Parathyroid adenoma (tissue), 2 donors: ENCODE measurements at regions not wholly inside any gene's neighbourhood (a gene's known extent, or its start where the extent isn't known, plus 50 kb on each side); places are given as distances from the start of the nearest gene placed in this dataset.
"Not testable (repeated sequence)": the region's sequence is repeated elsewhere in the genome, so short reads cannot be mapped to it uniquely, and the experiment has no call there.

ENCODE experiments used
- H2AFZ ChIP-seq: fragments of 300-600 bp; sonication (generic); one replicate; pipeline ENCODE4 v1.7.0; 2017; ENCODE audit warnings: antibody characterized with exemption, mild to moderate bottlenecking
- H3K27ac ChIP-seq: fragments of 300-600 bp; sonication (generic); one replicate; pipeline ENCODE4 v1.7.0; 2017
- H3K27me3 ChIP-seq: fragments of 300-600 bp; sonication (generic); one replicate; pipeline ENCODE4 v1.7.0; 2017; ENCODE audit warnings: low read length; ENCODE audit not compliant: control insufficient read depth, insufficient read depth
- H3K36me3 ChIP-seq: fragments of 300-600 bp; sonication (generic); one replicate; pipeline ENCODE4 v1.7.0; 2017; ENCODE audit warnings: low read length; ENCODE audit not compliant: control insufficient read depth, insufficient read depth
- H3K4me1 ChIP-seq: fragments of 300-600 bp; sonication (generic); one replicate; pipeline ENCODE4 v1.7.0; 2017; ENCODE audit warnings: control low read depth
- H3K4me2 ChIP-seq: fragments of 300-600 bp; sonication (generic); one replicate; pipeline ENCODE4 v1.7.0; 2017; ENCODE audit warnings: low read length
- H3K4me3 ChIP-seq: fragments of 300-600 bp; sonication (generic); one replicate; pipeline ENCODE4 v1.7.0; 2017; ENCODE audit warnings: low read depth, low read length
- H3K79me2 ChIP-seq: fragments of 300-600 bp; sonication (generic); one replicate; pipeline ENCODE4 v1.7.0; 2017; ENCODE audit warnings: control low read depth
- H3K9ac ChIP-seq: fragments of 300-600 bp; sonication (generic); one replicate; pipeline ENCODE4 v1.7.0; 2017; ENCODE audit warnings: mild to moderate bottlenecking
- H3K9me3 ChIP-seq: fragments of 300-600 bp; sonication (generic); one replicate; pipeline ENCODE4 v1.7.0; 2017; ENCODE audit warnings: low read length; ENCODE audit not compliant: control insufficient read depth
- CTCF ChIP-seq: fragments of 300-600 bp; sonication (generic); IDR thresholded peaks from one replicate; pipeline ENCODE4 v1.7.0; 2017; ENCODE audit warnings: antibody characterized with exemption, mild to moderate bottlenecking
- donor health status: primary hyperparathyroidism.

GRCh38 chr5:109630093-109630492, 59.6 kb upstream of the MAN2A1 start:
- no peak overlapping the region for H3K9ac ChIP-seq

GRCh38 chr5:109628591-109628990, 61.1 kb upstream of the MAN2A1 start:
- H3K4me2 ChIP-seq = no peak overlapping the region
- no peak for TF ChIP-seq CTCF
- no peak overlapping the region for H3K9ac ChIP-seq
- no peaks in the 10 kb centered on the region for H3K4me1 ChIP-seq
- no peak overlapping the region for H2AFZ ChIP-seq
- no peaks in the 10 kb centered on the region for H3K9me3 ChIP-seq
- H3K27me3 ChIP-seq = no peaks in the 10 kb centered on the region
- H3K36me3 ChIP-seq = no peaks in the 10 kb centered on the region
- no peaks in the 10 kb centered on the region for H3K79me2 ChIP-seq
- no peak overlapping the region for H3K27ac ChIP-seq
- H3K4me3 ChIP-seq = no peak overlapping the region

More at GRCh38 chr5:109630093-109630492, 59.6 kb upstream of the MAN2A1 start:
- no peak overlapping the region for H3K4me3 ChIP-seq
- no peaks in the 10 kb centered on the region for H3K4me1 ChIP-seq
- no peaks in the 10 kb centered on the region for H3K79me2 ChIP-seq
- H2AFZ ChIP-seq = no peak overlapping the region
- TF ChIP-seq CTCF = no peak
- no peaks in the 10 kb centered on the region for H3K36me3 ChIP-seq
- H3K27me3 ChIP-seq = no peaks in the 10 kb centered on the region
- H3K4me2 ChIP-seq = no peak overlapping the region
- no peak overlapping the region for H3K27ac ChIP-seq
- no peaks in the 10 kb centered on the region for H3K9me3 ChIP-seq

- H3K4me2 ChIP-seq, H3K79me2 ChIP-seq, H3K4me3 ChIP-seq, H3K27me3 ChIP-seq, H3K4me1 ChIP-seq, H3K9me3 ChIP-seq, H3K27ac ChIP-seq, H2AFZ ChIP-seq, H3K36me3 ChIP-seq, H3K9ac ChIP-seq: not testable (repeated sequence)
Observed at GRCh38 chr5:109621266-109621665, 68.5 kb upstream of the MAN2A1 start.

- Histone ChIP-seq H3K4me1 (no peaks in the 10 kb centered on the region), H3K9ac (no peak overlapping the region)
Observed at GRCh38 chr5:109620651-109621050, 69.1 kb upstream of the MAN2A1 start.

GRCh38 chr5:109619606-109620005, 70.1 kb upstream of the MAN2A1 start:
- Histone ChIP-seq H3K36me3 (no peaks in the 10 kb centered on the region), H3K9ac (no peak overlapping the region), H3K4me1 (no peaks in the 10 kb centered on the region), H3K79me2 (no peaks in the 10 kb centered on the region), H3K27ac (no peak overlapping the region), H3K9me3 (no peaks in the 10 kb centered on the region), H2AFZ (no peak overlapping the region), H3K27me3 (no peaks in the 10 kb centered on the region), H3K4me3 (no peak overlapping the region), H3K4me2 (no peak overlapping the region)
- no peak for TF ChIP-seq CTCF

More at GRCh38 chr5:109620651-109621050, 69.1 kb upstream of the MAN2A1 start:
- no peak for TF ChIP-seq CTCF
- H3K9me3 ChIP-seq = no peaks in the 10 kb centered on the region
- H3K4me2 ChIP-seq = no peak overlapping the region
- no peak overlapping the region for H3K4me3 ChIP-seq
- H2AFZ ChIP-seq = no peak overlapping the region
- H3K27ac ChIP-seq = no peak overlapping the region
- H3K36me3 ChIP-seq = no peaks in the 10 kb centered on the region
- no peaks in the 10 kb centered on the region for H3K79me2 ChIP-seq
- H3K27me3 ChIP-seq = no peaks in the 10 kb centered on the region
